ENCODE measurements at regions not wholly inside any gene's neighbourhood (a gene's known extent, or its start where the extent isn't known, plus 50 kb on each side); places are given as distances from the start of the nearest gene placed in this dataset.

GRCh38 chr5:3999929-4000328, 404.3 kb downstream of the IRX1 start (continued):
- TF ChIP-seq ZNF462 (CRISPR knock-in tag; IDR thresholded peaks at IDR 0.05): no peak
- no peak for TF ChIP-seq ZNF114 (CRISPR knock-in tag; IDR thresholded peaks at IDR 0.05)
- no peak for TF ChIP-seq POLR2AphosphoS5 (IDR thresholded peaks at IDR 0.05; ENCODE audit: low read depth)

- peaks cover 10% of the 10 kb centered on the region; the same call in 1 of the 3 replicates for H3K9me3 Mint-ChIP-seq
- H3K36me3 ChIP-seq (ENCODE audit: insufficient read depth): no peaks in the 10 kb centered on the region
- no peak overlapping the region for H3K4me2 ChIP-seq
- no peaks in the 10 kb centered on the region for H4K20me1 ChIP-seq (replicated peaks; ENCODE audit: insufficient read depth)
- ATAC-seq: no peak
- no peaks in the 10 kb centered on the region for H3K79me2 ChIP-seq (replicated peaks; ENCODE audit: insufficient read depth)
- H3K27me3 ChIP-seq (ENCODE audit: insufficient read depth): no peaks in the 10 kb centered on the region
- no peak for DNase-seq (ENCODE audit: low spot score)
- no peaks in the 10 kb centered on the region for H3K36me3 Mint-ChIP-seq (ENCODE audit: low read depth)
- H3K4me1 Mint-ChIP-seq: no peaks in the 10 kb centered on the region
- H3K27ac ChIP-seq (ENCODE audit: low read depth): no peak overlapping the region
- H3K4me1 ChIP-seq (ENCODE audit: insufficient read depth): no peaks in the 10 kb centered on the region
- H2AFZ ChIP-seq: no peak overlapping the region
- no peak overlapping the region for H3K27ac Mint-ChIP-seq
- H3K4me3 ChIP-seq: no peak overlapping the region
- no peak overlapping the region for H3K4me3 Mint-ChIP-seq
- no peaks in the 10 kb centered on the region for H3F3A ChIP-seq (replicated peaks; ENCODE audit: low read depth)
- H3K9me2 ChIP-seq (ENCODE audit: insufficient read depth): no peaks in the 10 kb centered on the region
- no peak for TF ChIP-seq STAT1 (IDR thresholded peaks at IDR 0.05; ENCODE audit: unreplicated experiment)
- TF ChIP-seq EZH2phosphoT487 (IDR thresholded peaks at IDR 0.05; ENCODE audit: unreplicated experiment): no peak
- no peak for TF ChIP-seq EZH2 (IDR thresholded peaks at IDR 0.05; ENCODE audit: low read depth, unreplicated experiment)
- TF ChIP-seq ZNF114 (CRISPR knock-in tag; IDR thresholded peaks at IDR 0.05): no peak
- no peak for TF ChIP-seq CREB1 (CRISPR knock-in tag; IDR thresholded peaks at IDR 0.05; ENCODE audit: low read depth)
- TF ChIP-seq POLR2AphosphoS5 (IDR thresholded peaks at IDR 0.05; ENCODE audit: low read depth): no peak
- no peak for TF ChIP-seq NANOG (IDR thresholded peaks at IDR 0.05; ENCODE audit: borderline replicate concordance)
- TF ChIP-seq ETS1 (IDR thresholded peaks at IDR 0.05): no peak
- peaks cover 8% of the 10 kb centered on the region for H3K27me3 Mint-ChIP-seq (ENCODE audit: insufficient read depth, low read depth, poor library complexity)
Observed at GRCh38 chr5:4001004-4001403, 405.4 kb downstream of the IRX1 start.

Data from GM23338 (cell line).